Duodenal mucosa (tissue), 2 donors: ENCODE measurements at regions not wholly inside any gene's neighbourhood (a gene's known extent, or its start where the extent isn't known, plus 50 kb on each side); places are given as distances from the start of the nearest gene placed in this dataset.

Experiments used
- H3K27ac ChIP-seq: one replicate; pipeline ENCODE4 v1.7.0; 2013; ENCODE audit warnings: low read depth, low read length
- H3K27me3 ChIP-seq, 2 donors: one replicate each; pipeline ENCODE4 v1.7.0; 2013; ENCODE audit warnings: low read length in 2 of 2, control low read depth in 1 of 2; ENCODE audit not compliant: insufficient read depth in 2 of 2, control insufficient read depth in 1 of 2
- H3K36me3 ChIP-seq, 2 donors: one replicate each; pipeline ENCODE4 v1.7.0; 2013; ENCODE audit warnings: low read length in 2 of 2, control low read depth in 1 of 2; ENCODE audit not compliant: insufficient read depth in 2 of 2, control insufficient read depth in 1 of 2
- H3K4me1 ChIP-seq, 2 donors: one replicate each; pipeline ENCODE4 v1.7.0; 2013; ENCODE audit warnings: low read length in 2 of 2, control low read depth in 1 of 2; ENCODE audit not compliant: insufficient read depth in 2 of 2, control insufficient read depth in 1 of 2
- H3K4me3 ChIP-seq, 2 donors: one replicate each; pipeline ENCODE4 v1.7.0; 2013; ENCODE audit warnings: low read length in 2 of 2, low read depth in 1 of 2
- H3K9ac ChIP-seq, 2 donors: one replicate each; pipeline ENCODE4 v1.7.0; 2013; ENCODE audit warnings: low read length in 2 of 2, low read depth in 1 of 2
- H3K9me3 ChIP-seq, 2 donors: one replicate each; pipeline ENCODE4 v1.7.0; 2013; ENCODE audit warnings: low read length in 2 of 2, control low read depth in 1 of 2; ENCODE audit not compliant: control insufficient read depth in 1 of 2

DNA sequence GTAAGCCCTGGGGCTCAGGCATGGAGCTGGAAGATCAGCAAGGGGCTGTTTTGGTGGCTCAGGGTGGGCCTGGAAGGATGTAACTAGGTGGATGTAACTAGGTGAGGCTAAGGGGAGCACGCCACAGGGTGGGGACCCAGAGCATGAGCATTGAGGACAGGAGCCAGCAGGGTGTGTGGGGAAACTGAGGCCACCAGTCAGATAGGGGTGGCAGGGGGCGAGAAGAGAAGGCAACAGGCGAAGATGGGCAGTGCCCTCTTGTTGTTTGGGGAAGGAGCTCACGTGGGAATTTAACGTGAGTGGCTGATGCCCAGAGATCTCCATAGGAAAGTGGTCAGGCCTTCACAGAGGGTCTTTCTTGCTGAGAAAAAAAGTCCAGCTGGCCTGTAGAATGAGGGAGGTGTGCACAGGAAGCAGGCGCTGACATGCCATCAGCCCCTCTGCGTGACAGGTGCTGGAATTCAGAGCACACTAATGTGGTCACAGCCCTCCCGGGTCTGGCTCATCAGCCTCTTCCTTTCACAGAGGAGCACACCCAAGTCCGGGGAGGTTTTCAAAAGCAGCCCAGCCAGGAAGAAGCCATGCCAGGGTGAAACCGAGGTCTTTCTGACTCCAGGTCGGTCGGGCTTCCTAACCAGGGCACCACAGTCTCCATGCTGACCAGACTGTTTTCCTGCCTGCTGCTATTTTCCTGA, 54.6 kb upstream of the PAX6 start:
- H3K27ac ChIP-seq: no peak overlapping the region
- H3K9ac ChIP-seq: no peak overlapping the region
- H3K4me1 ChIP-seq: no peaks in the 10 kb centered on the region
- H3K36me3 ChIP-seq: no peaks in the 10 kb centered on the region
- no peaks in the 10 kb centered on the region for H3K9me3 ChIP-seq
- H3K4me3 ChIP-seq: no peak overlapping the region
- peaks cover 4 to 8% of the 10 kb centered on the region in 2 donors for H3K27me3 ChIP-seq

DNA sequence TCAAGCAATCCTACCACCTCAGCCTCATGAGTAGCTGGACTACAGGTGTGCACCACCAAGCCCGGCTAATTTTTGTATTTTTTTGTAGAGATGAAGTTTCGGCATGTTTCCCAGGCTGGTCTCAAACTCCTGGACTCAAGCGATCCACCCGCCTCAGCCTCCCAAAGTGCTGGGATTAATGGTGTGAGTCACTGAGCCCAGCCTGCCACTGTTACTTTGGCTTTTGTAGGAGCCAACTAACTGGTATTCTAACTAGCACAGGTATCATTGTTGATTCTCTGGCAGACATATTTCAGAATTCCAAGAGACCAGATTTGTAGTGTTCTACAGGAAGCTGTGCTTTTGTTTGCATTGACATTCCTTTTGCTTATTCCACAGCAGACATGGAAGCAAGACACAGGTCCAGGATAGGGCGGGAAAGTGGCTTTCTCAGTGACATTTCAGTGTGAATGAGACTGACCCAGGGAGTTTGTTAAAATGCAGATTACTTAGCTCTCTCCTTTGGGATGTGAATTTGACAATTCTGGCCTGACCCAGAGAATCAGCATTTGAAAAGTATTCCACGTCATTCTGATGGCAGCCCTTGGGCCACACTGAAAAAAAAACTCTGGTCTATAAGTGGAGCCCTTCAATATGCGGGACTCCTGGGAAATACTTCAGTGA, 52.2 kb upstream of the PAX6 start:
- Histone ChIP-seq H3K9me3 (no peaks in the 10 kb centered on the region), H3K4me3 (no peak overlapping the region), H3K27ac (no peak overlapping the region), H3K4me1 (no peaks in the 10 kb centered on the region), H3K27me3 (peaks cover 2 to 4% of the 10 kb centered on the region in 2 donors), H3K36me3 (no peaks in the 10 kb centered on the region), H3K9ac (no peak overlapping the region)

DNA sequence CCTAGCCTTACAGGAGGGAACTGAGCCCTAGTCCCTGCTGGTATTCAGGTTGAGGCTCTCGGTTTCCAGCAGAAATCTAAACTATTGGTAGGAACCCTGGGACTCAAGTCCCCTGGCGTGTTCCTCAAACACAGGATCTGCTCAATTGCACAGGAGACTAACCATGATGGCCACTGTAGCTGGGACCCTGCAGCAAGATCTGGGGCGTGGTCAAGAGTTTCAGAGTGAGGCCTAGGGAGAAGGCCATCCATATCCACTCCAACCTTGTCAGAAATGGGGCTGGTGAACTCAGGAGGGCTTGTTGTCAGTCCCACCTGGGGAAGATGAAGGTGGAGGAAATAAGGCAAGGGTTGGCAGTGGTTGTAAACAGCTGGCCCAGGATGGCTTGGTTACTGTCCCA, 49.9 kb upstream of the PAX6 start:
- H3K4me1 ChIP-seq: no peaks in the 10 kb centered on the region
- H3K27ac ChIP-seq: no peak overlapping the region
- no peaks in the 10 kb centered on the region for H3K36me3 ChIP-seq
- H3K9ac ChIP-seq: no peak overlapping the region
- H3K27me3 ChIP-seq: peaks cover 2 to 4% of the 10 kb centered on the region in 2 donors
- H3K4me3 ChIP-seq: no peak overlapping the region
- no peaks in the 10 kb centered on the region for H3K9me3 ChIP-seq
